Esophagus squamous epithelium (tissue), 4 donors: ENCODE measurements at regions not wholly inside any gene's neighbourhood (a gene's known extent, or its start where the extent isn't known, plus 50 kb on each side); places are given as distances from the start of the nearest gene placed in this dataset.

Experiments
- CTCF ChIP-seq, 6 experiments: fragments of 450-650 bp in 4 of 6; fragments of 200-600 bp in 2 of 6; sonication (generic) in 2 of 6; IDR thresholded peaks; one replicate each; pipeline ENCODE4 v1.5.1; 2016 to 2019; ENCODE audit warnings: antibody characterized with exemption in 6 of 6, mild to moderate bottlenecking in 4 of 6, moderate library complexity in 4 of 6
- POLR2A ChIP-seq, 4 donors: fragments of 450-650 bp; IDR thresholded peaks; one replicate each; pipeline ENCODE4 v1.6.1; 2017; ENCODE audit warnings: antibody characterized with exemption in 4 of 4, mild to moderate bottlenecking in 4 of 4, moderate library complexity in 3 of 4

GRCh38 chr6:40678941-40679340, 91.8 kb upstream of the LRFN2 start:
- TF ChIP-seq CTCF (IDR thresholded peaks at IDR 0.05) (no peak), POLR2A (IDR thresholded peaks at IDR 0.05) (no peak)
